Fibroblast of pulmonary artery (primary cell): ENCODE measurements at regions not wholly inside any gene's neighbourhood (a gene's known extent, or its start where the extent isn't known, plus 50 kb on each side); places are given as distances from the start of the nearest gene placed in this dataset.
"Not testable (repeated sequence)": the region's sequence is repeated elsewhere in the genome, so short reads cannot be mapped to it uniquely, and the experiment has no call there.

ENCODE experiments used
- DNase-seq: peaks from one replicate; pipeline ENCODE4 v3.0.0-alpha.2; 2010; ENCODE audit warnings: low read depth
- H3K4me3 ChIP-seq: replicated peaks from 2 replicates; pipeline ENCODE4 v1.5.1; 2011; ENCODE audit warnings: low read depth, mild to moderate bottlenecking, control low read depth, low read length, moderate library complexity
- TF ChIP-seq, protein P1 (sequence below): IDR thresholded peaks from 2 replicates; pipeline ENCODE4 v1.5.1; 2011; ENCODE audit warnings: mild to moderate bottlenecking, control low read depth, low read length, inconsistent platforms; ENCODE audit errors: missing control alignments

DNA sequence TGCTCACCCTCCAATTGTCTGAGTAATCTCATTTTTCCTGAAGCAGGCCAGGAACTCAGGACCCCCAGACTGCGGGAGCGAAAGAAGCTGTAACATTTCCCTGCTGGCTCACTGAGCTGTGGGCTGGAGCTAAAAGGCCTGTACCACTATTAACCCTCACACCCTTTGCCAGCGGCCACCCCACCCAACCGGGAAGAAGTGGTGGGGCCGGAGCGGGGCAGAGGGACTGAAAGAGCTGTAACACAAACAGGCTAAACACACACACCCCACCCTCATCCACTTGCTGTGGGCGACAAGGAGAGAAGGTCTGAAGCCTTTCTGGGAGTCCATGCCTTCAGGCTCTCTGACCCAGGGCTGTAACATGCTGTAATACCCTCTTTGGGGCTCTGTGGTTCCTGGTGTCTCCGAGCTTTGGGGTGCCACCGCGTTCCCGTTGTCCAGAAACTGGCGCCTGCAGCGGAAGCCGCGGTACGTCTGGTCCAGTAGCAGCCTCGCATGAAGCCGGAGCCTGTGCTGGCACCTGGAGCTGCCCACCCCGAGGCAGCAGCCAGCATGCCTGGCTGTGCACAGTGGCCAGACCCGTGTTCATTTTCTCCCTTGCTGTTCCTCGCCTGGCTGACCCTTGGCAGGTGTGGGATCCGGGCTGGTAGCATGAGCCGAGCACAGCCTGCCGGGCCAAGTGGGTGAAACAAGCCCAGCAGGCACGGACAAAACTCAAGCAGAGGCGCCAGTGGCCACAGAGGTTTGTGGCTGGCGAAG lies 345.5 kb upstream of the MGAT4C start:
- TF ChIP-seq, protein P1, sequence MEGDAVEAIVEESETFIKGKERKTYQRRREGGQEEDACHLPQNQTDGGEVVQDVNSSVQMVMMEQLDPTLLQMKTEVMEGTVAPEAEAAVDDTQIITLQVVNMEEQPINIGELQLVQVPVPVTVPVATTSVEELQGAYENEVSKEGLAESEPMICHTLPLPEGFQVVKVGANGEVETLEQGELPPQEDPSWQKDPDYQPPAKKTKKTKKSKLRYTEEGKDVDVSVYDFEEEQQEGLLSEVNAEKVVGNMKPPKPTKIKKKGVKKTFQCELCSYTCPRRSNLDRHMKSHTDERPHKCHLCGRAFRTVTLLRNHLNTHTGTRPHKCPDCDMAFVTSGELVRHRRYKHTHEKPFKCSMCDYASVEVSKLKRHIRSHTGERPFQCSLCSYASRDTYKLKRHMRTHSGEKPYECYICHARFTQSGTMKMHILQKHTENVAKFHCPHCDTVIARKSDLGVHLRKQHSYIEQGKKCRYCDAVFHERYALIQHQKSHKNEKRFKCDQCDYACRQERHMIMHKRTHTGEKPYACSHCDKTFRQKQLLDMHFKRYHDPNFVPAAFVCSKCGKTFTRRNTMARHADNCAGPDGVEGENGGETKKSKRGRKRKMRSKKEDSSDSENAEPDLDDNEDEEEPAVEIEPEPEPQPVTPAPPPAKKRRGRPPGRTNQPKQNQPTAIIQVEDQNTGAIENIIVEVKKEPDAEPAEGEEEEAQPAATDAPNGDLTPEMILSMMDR, result no peak
- DNase-seq, result no peak
- H3K4me3 ChIP-seq, result no peak overlapping the region

DNA sequence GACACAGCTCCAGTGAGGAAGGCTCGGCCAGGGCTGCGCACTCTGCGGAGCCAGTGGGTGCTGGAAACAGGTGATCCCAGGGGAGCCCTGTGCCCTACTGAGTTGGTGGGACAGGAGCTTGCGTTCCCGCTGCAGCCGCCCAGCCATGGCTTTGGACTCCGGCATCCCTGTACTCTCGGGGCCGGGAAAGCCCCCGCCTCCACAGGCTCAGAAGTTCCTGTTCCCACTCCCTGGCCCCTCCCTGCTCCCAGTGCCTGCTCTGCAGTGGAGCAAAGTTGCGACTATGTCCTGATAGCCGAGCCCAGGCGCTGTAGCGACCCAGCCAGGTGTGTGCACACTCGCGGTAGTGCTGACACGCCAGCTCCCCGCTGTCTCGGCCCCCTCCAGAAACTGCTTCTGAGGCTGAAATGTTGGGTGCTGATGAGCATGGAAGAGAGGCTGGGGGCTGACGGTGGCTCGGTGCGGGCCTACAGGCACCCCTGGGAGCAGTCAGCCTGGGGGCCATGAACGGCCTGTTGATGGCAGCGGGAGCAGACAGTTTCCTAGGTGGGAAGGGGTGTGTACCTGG lies 344.6 kb upstream of the MGAT4C start:
- no peak overlapping the region for H3K4me3 ChIP-seq
- TF ChIP-seq, protein P1, result no peak
- no peak for DNase-seq

DNA sequence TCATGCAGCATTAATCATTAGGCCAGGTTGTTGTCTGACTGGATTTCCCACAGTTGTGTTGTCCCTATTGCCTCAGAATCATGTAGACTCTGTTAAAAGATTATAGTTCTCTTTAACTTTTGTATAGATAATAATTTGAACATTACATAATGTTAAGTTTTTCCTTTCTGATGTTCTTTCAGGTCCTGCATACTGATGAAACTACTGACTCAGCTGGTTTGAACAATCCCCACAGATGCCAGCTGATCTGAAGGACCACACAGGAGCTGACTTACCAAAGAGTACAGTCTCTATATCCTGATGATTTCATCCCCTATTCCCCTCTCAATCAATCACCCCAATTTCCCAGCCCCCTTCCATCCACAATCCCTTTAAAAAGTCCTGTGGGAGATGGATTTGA lies 341.2 kb upstream of the MGAT4C start:
- DNase-seq, result no peak

DNA sequence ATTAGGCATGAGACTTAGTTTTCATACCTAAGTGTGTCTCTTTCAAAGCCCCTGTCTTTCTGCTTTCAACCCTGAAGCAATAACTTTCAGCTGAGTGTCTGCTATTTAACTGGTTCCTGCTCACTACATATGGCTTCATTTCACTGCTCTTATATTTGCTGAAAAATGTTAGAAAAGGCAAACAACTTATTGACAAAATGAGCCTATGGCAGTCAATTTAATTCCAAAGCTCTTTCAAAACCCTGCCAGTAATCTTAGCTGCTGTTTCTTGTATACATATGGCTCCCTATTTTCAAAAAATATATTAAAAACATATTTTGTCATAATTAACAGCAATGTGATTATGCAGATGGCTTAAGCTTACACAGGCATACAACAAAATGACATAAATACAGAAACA lies 334.1 kb upstream of the MGAT4C start:
- DNase-seq, result no peak
- no peak overlapping the region for H3K4me3 ChIP-seq
- TF ChIP-seq, protein P1, result no peak

More for the DNA sequence above, 341.2 kb upstream of the MGAT4C start:
- TF ChIP-seq, protein P1, result no peak
- H3K4me3 ChIP-seq, result no peak overlapping the region

DNA sequence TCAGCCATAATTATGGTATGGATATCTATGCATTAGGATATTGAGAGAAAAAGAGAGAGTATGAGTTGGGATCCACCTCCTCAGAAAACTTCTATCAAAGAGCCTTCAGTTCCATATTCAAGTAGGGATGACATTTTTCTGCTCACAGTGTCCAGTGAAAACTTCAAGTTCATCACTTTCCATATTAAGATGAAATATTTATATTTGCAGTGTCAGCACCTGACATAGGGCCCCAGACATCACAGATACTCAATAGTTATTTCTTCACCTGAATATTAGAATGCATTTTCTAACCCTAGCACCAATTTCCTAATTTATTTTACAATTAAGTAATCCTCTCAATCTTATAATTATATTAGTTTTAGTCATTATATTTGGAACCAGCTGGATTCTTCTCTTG lies 318.0 kb upstream of the MGAT4C start:
- no peak for DNase-seq
- TF ChIP-seq, protein P1, result no peak
- no peak overlapping the region for H3K4me3 ChIP-seq

DNA sequence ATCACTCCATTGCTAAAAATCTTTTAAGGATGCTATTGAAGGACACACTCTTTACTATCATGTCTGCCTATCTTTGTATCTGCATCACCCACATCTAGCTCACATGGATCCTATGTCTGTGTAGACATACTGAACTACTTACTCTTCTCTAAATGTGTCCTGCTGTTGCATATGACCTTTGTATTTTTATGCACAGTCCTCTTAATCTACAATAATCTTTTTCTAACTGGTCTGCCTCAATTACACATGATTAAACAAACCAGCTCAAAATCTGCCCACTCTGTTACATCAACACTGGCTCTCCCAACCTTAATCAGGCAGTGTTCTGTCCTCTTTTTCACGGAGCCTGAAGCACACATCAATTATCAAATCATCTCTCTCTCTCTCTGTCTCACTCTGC lies 316.3 kb upstream of the MGAT4C start:
- TF ChIP-seq, protein P1, result no peak
- H3K4me3 ChIP-seq, result no peak overlapping the region
- DNase-seq, result no peak

DNA sequence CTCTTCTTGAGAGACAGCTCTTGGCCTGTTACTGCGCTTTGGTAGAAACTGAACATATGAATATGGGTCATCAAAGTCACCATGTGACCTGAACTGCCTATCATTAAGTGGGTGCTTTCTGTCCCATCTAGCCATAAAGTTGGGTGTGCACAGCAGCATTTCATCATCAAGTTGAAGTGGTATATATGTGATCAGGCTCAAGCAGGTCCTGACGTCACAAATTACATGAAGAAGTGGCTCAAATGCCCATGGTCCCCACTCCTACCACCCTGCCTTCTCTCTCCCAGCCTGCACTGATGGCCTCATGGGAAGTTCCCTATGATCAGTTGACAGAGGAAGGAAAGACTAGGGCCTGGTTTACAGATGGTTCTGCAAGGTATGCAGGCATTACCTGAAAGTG lies 308.8 kb upstream of the MGAT4C start:
- no peak for DNase-seq
- no peak overlapping the region for H3K4me3 ChIP-seq
- TF ChIP-seq, protein P1, result no peak

DNA sequence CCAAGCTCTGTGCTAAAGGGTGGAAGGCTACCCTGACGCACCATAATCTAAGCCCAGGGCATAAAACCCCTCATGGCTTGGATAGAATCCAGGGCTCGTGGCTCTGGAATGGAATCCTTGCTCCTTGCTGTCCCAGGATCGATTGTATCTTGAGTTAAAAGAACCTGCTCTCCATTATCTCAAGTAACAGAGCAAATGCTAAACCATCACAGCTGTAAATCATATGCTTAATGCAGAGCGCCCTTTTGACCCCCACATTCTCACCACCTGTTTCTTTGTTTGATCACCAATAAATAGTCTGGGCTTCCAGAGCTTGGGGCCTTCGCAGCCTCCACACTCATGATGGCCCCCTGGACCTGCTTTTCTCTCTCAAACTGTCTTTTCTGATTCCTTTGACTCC lies 299.3 kb upstream of the MGAT4C start:
- H3K4me3 ChIP-seq, result not testable (repeated sequence)

More for the DNA sequence above, 299.3 kb upstream of the MGAT4C start:
- not testable (repeated sequence) for DNase-seq
